HCT116 (cell line): ENCODE measurements at regions not wholly inside any gene's neighbourhood (a gene's known extent, or its start where the extent isn't known, plus 50 kb on each side); places are given as distances from the start of the nearest gene placed in this dataset.

ENCODE experiments used
- ATAC-seq: fragments of 200-7000 bp; cut with Tn5 transposase; 2 replicates; pipeline ENCODE4 v1.9.1; 2020; ENCODE audit warnings: mild to moderate bottlenecking, moderate library complexity
- BruUV-seq: library from RNA; stranded (reverse); fragments of 400-500 nt; replicated peaks from 2 replicates; lab custom pipeline; 2021; lab: Mats Ljungman, UMichigan
- CTCF ChIA-PET: fragments of 300-600 bp; sonication (Branson Sonifier 250); formaldehyde crosslinking; loops from one replicate; lab custom pipeline; 2021; ENCODE audit warnings: antibody characterized with exemption; lab: Charles Lee
- POLR2A ChIA-PET: fragments of 300-600, 350-600 bp; sonication (Branson Sonifier 250); formaldehyde crosslinking; loops from one replicate; lab custom pipeline; 2021; ENCODE audit warnings: antibody characterized with exemption; lab: Charles Lee
- RAD21 ChIA-PET, 2 experiments: fragments of 300-600 bp; sonication (Branson Sonifier 250); formaldehyde crosslinking; loops; one replicate each; lab custom pipeline; 2023; ENCODE audit warnings: low total read pairs in 2 of 2; ENCODE audit not compliant: uncharacterized antibody in 2 of 2, unreplicated experiment in 2 of 2, low non-redundant PET in 1 of 2; lab: Charles Lee
- DNase-seq: peaks from one replicate; pipeline ENCODE4 v3.0.0-alpha.2; 2010; ENCODE audit warnings: low read depth, low spot score
- H2AFZ ChIP-seq: fragments of 200-600 bp; shearing (Covaris generic), sonication (generic); 2 replicates; pipeline ENCODE4 v1.6.1; 2017; ENCODE audit warnings: low read depth, mixed run types, mixed read lengths, antibody characterized with exemption, low read length; ENCODE audit not compliant: poor library complexity, severe bottlenecking
- H3K27ac ChIP-seq: 2 replicates; pipeline ENCODE4 v1.5.1; 2012; ENCODE audit warnings: low read depth, low read length
- H3K27me3 ChIP-seq: fragments of 200-600 bp; sonication (generic); 2 replicates; pipeline ENCODE4 v1.6.1; 2016; ENCODE audit warnings: mixed run types, low read length, mixed read lengths; ENCODE audit not compliant: insufficient read depth
- H3K36me3 ChIP-seq, 2 experiments: fragments of 200-500 bp in 1 of 2; fragments of 200-600 bp in 1 of 2; sonication (Bioruptor generic) in 1 of 2; sonication (generic) in 1 of 2; 2 replicates each; pipeline versions ENCODE4 v1.5.1 to v1.6.1; 2014 to 2016; ENCODE audit warnings: low read length in 2 of 2, inconsistent platforms in 1 of 2, mixed read lengths in 1 of 2, mixed run types in 1 of 2; ENCODE audit not compliant: insufficient read depth in 2 of 2, control insufficient read depth in 1 of 2
- H3K4me1 ChIP-seq, 2 experiments: fragments of 200-600 bp in 1 of 2; sonication (generic) in 1 of 2; 2 replicates each; pipeline versions ENCODE4 v1.5.1 to v1.6.1; 2012 to 2017; ENCODE audit warnings: low read length in 2 of 2, inconsistent platforms in 1 of 2, mild to moderate bottlenecking in 1 of 2, mixed read lengths in 1 of 2, mixed run types in 1 of 2, moderate library complexity in 1 of 2; ENCODE audit not compliant: insufficient read depth in 2 of 2, control insufficient read depth in 1 of 2
- H3K4me2 ChIP-seq: fragments of 200-600 bp; sonication (generic); 2 replicates; pipeline ENCODE4 v1.6.1; 2017; ENCODE audit warnings: mixed run types, low read length, mixed read lengths
- H3K4me3 ChIP-seq, 2 experiments: fragments of 200-600 bp in 1 of 2; sonication (generic) in 1 of 2; replicated peaks in 1 of 2; 2 replicates each; pipeline ENCODE4 v1.5.1; 2011 to 2016; ENCODE audit warnings: low read length in 2 of 2, control low read depth in 1 of 2, low read depth in 1 of 2, mild to moderate bottlenecking in 1 of 2, mixed read lengths in 1 of 2, mixed run types in 1 of 2
- H3K79me2 ChIP-seq: fragments of 200-600 bp; sonication (generic); 2 replicates; pipeline ENCODE4 v1.6.1; 2017; ENCODE audit warnings: mild to moderate bottlenecking, mixed run types, low read length, moderate library complexity, mixed read lengths; ENCODE audit not compliant: insufficient read depth
- H3K9ac ChIP-seq: fragments of 200-600 bp; sonication (generic); 2 replicates; pipeline ENCODE4 v1.6.1; 2016; ENCODE audit warnings: low read length, mixed read lengths
- H3K9me2 ChIP-seq: fragments of 200-600 bp; sonication (generic), shearing (Covaris generic); 2 replicates; pipeline ENCODE4 v1.6.1; 2017; ENCODE audit warnings: mixed run types, mild to moderate bottlenecking, moderate library complexity; ENCODE audit not compliant: insufficient read depth
- H3K9me3 ChIP-seq, 2 experiments: fragments of 200-500 bp in 1 of 2; fragments of 200-600 bp in 1 of 2; sonication (Bioruptor generic) in 1 of 2; sonication (generic) in 1 of 2; 2 replicates each; pipeline ENCODE4 v1.6.1; 2014 to 2017; ENCODE audit warnings: low read length in 2 of 2, mixed read lengths in 2 of 2, inconsistent platforms in 1 of 2, low read depth in 1 of 2, mild to moderate bottlenecking in 1 of 2, mixed run types in 1 of 2, moderate library complexity in 1 of 2; ENCODE audit not compliant: control insufficient read depth in 1 of 2, insufficient read depth in 1 of 2
- H4K20me1 ChIP-seq: fragments of 200-600 bp; sonication (generic), shearing (Covaris generic); 2 replicates; pipeline ENCODE4 v1.6.1; 2017; ENCODE audit warnings: mixed run types, mild to moderate bottlenecking, moderate library complexity; ENCODE audit not compliant: insufficient read depth
- ATF3 ChIP-seq: IDR thresholded peaks from 2 replicates; pipeline ENCODE4 v1.6.1; 2012
- CBX3 ChIP-seq: IDR thresholded peaks from 2 replicates; pipeline ENCODE4 v1.6.1; 2012; ENCODE audit warnings: low read depth
- CTCF ChIP-seq, 3 experiments: fragments of 200-600 bp in 1 of 3; sonication (generic) in 1 of 3; IDR thresholded peaks in 2 of 3; conservative IDR thresholded peaks in 1 of 3; 2 replicates each; pipeline ENCODE4 v1.5.1; 2012 to 2017; ENCODE audit warnings: low read depth in 2 of 3, low read length in 2 of 3, antibody characterized with exemption in 1 of 3, borderline replicate concordance in 1 of 3, control low read depth in 1 of 3, mild to moderate bottlenecking in 1 of 3, mixed read lengths in 1 of 3, mixed run types in 1 of 3, moderate library complexity in 1 of 3; ENCODE audit not compliant: insufficient read depth in 1 of 3
- EGR1 ChIP-seq: IDR thresholded peaks from 2 replicates; pipeline ENCODE4 v1.6.1; 2012; ENCODE audit warnings: low read depth
- ELF1 ChIP-seq: IDR thresholded peaks from 2 replicates; pipeline ENCODE4 v1.6.1; 2012; ENCODE audit warnings: low read depth, borderline replicate concordance
- EZH2phosphoT487 ChIP-seq: fragments of 200-600 bp; IDR thresholded peaks from 2 replicates; pipeline ENCODE4 v1.6.1; 2018; ENCODE audit warnings: antibody characterized with exemption, borderline replicate concordance
- FOSL1 ChIP-seq: IDR thresholded peaks from 2 replicates; pipeline ENCODE4 v1.6.1; 2012; ENCODE audit warnings: low read depth
- JUND ChIP-seq: IDR thresholded peaks from 2 replicates; pipeline ENCODE4 v1.6.1; 2012
- MAX ChIP-seq: IDR thresholded peaks from 2 replicates; pipeline ENCODE4 v1.6.1; 2012
- POLR2A ChIP-seq: IDR thresholded peaks from 2 replicates; pipeline ENCODE4 v1.7.0; 2011; ENCODE audit warnings: borderline replicate concordance; ENCODE audit not compliant: insufficient read depth, insufficient read length; ENCODE audit errors: extremely low read depth
- POLR2AphosphoS5 ChIP-seq: IDR thresholded peaks from 2 replicates; pipeline ENCODE4 v1.6.1; 2011; ENCODE audit warnings: mild to moderate bottlenecking, low read depth, low read length, moderate library complexity
- RAD21 ChIP-seq: IDR thresholded peaks from 2 replicates; pipeline ENCODE4 v1.6.1; 2012; ENCODE audit warnings: low read depth, mild to moderate bottlenecking
- SIN3A ChIP-seq: IDR thresholded peaks from 2 replicates; pipeline ENCODE4 v1.6.1; 2012; ENCODE audit warnings: low read depth
- SP1 ChIP-seq: IDR thresholded peaks from 2 replicates; pipeline ENCODE4 v1.6.1; 2012; ENCODE audit warnings: low read depth
- YY1 ChIP-seq: IDR thresholded peaks from 2 replicates; pipeline ENCODE4 v1.6.1; 2011; ENCODE audit warnings: low read length, low read depth, moderate library complexity, mild to moderate bottlenecking; ENCODE audit not compliant: insufficient replicate concordance; ENCODE audit errors: extremely low read depth
- ZFX ChIP-seq: fragments of 450-650 bp; IDR thresholded peaks from 2 replicates; pipeline ENCODE4 v1.6.1; 2017
- ZNF274 ChIP-seq: fragments of 200-500 bp; sonication (Bioruptor generic); IDR thresholded peaks from 2 replicates; pipeline ENCODE4 v1.6.1; 2014; ENCODE audit warnings: mild to moderate bottlenecking, low read depth, low read length, inconsistent platforms
- intact Hi-C: fragments of 100-400 bp; cut with micrococcal nuclease; formaldehyde crosslinking; loops from 2 replicates; pipeline ENCODE4 v1.10.0; 2022

- no peak for ATAC-seq
- ChIA-PET RAD21 (no interaction called here), POLR2A (no interaction called here)
These were observed 244.8 kb upstream of the DMRT1 start for GRCh38 chr9:596703-597102.

GRCh38 chr9:600006-600405, 241.5 kb upstream of the DMRT1 start:
- Histone ChIP-seq H3K79me2 (no peaks in the 10 kb centered on the region), H3K36me3 (no peaks in the 10 kb centered on the region), H3K9me3 (no peaks in the 10 kb centered on the region), H2AFZ (no peak overlapping the region), H3K9me2 (no peaks in the 10 kb centered on the region), H3K4me2 (no peak overlapping the region), H4K20me1 (no peaks in the 10 kb centered on the region), H3K9ac (no peak overlapping the region), H3K27me3 (no peaks in the 10 kb centered on the region), H3K27ac (no peak overlapping the region), H3K4me3 (no peak overlapping the region), H3K4me1 (no peaks in the 10 kb centered on the region)
- RAD21 ChIA-PET: no interaction called here
- CTCF ChIA-PET: no interaction called here
- POLR2A ChIA-PET: no interaction called here
- no peak for ATAC-seq
- no TSS peak for BruUV-seq
- intact Hi-C loops: no loop called here
- TF ChIP-seq ZFX: no peak
- TF ChIP-seq SP1: no peak
- no peak for TF ChIP-seq EGR1
- no peak for TF ChIP-seq ATF3
- no peak for TF ChIP-seq ZNF274
- TF ChIP-seq JUND: no peak
- no peak for TF ChIP-seq CTCF (IDR thresholded peaks at IDR 0.05 in 2 of 3, conservative IDR thresholded peaks at IDR 0.05 in 1 of 3; ENCODE audit: borderline replicate concordance in 1 of 3, insufficient read depth in 1 of 3, low read depth in 2 of 3, low read length in 2 of 3)
- no peak for TF ChIP-seq RAD21
- TF ChIP-seq POLR2AphosphoS5: no peak
- no peak for TF ChIP-seq YY1
- TF ChIP-seq FOSL1: no peak
- TF ChIP-seq CBX3: no peak
- no peak for TF ChIP-seq POLR2A
- no peak for TF ChIP-seq ELF1
- TF ChIP-seq MAX: no peak
- no peak for DNase-seq

More at GRCh38 chr9:596703-597102, 244.8 kb upstream of the DMRT1 start:
- intact Hi-C loops: no loop called here
- no peaks in the 10 kb centered on the region for H3K36me3 ChIP-seq
- H3K9me3 ChIP-seq: no peaks in the 10 kb centered on the region
- CTCF ChIA-PET: no interaction called here
- no peaks in the 10 kb centered on the region for H4K20me1 ChIP-seq
- no peak overlapping the region for H3K4me2 ChIP-seq
- no peaks in the 10 kb centered on the region for H3K79me2 ChIP-seq
- BruUV-seq: no TSS peak
- H3K4me3 ChIP-seq: no peak overlapping the region
- no peak for DNase-seq
- no peak overlapping the region for H2AFZ ChIP-seq
- H3K4me1 ChIP-seq: no peaks in the 10 kb centered on the region
- H3K9me2 ChIP-seq: no peaks in the 10 kb centered on the region
- H3K27me3 ChIP-seq: no peaks in the 10 kb centered on the region
- no peak overlapping the region for H3K27ac ChIP-seq
- H3K9ac ChIP-seq: no peak overlapping the region
- TF ChIP-seq JUND (no peak), SIN3A (no peak), FOSL1 (no peak), EZH2phosphoT487 (no peak)
